Fibroblast of mammary gland (primary cell): ENCODE measurements at regions not wholly inside any gene's neighbourhood (a gene's known extent, or its start where the extent isn't known, plus 50 kb on each side); places are given as distances from the start of the nearest gene placed in this dataset.

Experiments
- DNase-seq: peaks from one replicate; pipeline ENCODE4 v3.0.0-alpha.2; 2010; ENCODE audit warnings: low read depth
- H3K4me3 ChIP-seq: 2 replicates; pipeline ENCODE4 v1.5.1; 2011; ENCODE audit warnings: low read depth, mild to moderate bottlenecking, low read length, moderate library complexity; ENCODE audit not compliant: control insufficient read depth
- CTCF ChIP-seq: conservative IDR thresholded peaks from 2 replicates; pipeline ENCODE4 v1.5.1; 2011; ENCODE audit warnings: low read depth, low read length, inconsistent platforms; ENCODE audit not compliant: control insufficient read depth, insufficient read depth

GRCh38 chr6:170461111-170461510 is 92.0 kb downstream of the PSMB1 start:
- no peak for TF ChIP-seq CTCF
- DNase-seq: no peak
- H3K4me3 ChIP-seq: no peak overlapping the region

DNA sequence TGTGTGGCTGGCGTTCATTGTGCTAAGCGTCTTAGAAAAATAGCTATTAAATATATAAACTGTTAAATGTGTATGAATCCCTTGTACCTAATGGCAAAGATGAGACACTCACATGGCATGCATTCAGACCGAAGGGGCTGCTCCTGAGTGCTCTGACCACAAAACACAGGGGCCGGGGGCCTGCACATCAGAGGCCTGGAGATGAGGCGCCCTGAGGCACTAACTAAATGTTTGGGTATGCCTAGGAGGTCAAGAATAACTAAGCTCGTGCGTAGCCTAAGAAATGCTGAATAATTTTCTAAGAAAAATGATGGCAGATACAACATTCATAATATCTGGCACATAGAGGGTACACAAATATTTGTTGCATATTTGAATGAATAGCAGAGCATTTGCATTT is 92.5 kb downstream of the PSMB1 start:
- no peak overlapping the region for H3K4me3 ChIP-seq
- no peak for TF ChIP-seq CTCF
- no peak for DNase-seq

GRCh38 chr6:170459451-170459850 is 93.7 kb downstream of the PSMB1 start:
- no peak for TF ChIP-seq CTCF

DNA sequence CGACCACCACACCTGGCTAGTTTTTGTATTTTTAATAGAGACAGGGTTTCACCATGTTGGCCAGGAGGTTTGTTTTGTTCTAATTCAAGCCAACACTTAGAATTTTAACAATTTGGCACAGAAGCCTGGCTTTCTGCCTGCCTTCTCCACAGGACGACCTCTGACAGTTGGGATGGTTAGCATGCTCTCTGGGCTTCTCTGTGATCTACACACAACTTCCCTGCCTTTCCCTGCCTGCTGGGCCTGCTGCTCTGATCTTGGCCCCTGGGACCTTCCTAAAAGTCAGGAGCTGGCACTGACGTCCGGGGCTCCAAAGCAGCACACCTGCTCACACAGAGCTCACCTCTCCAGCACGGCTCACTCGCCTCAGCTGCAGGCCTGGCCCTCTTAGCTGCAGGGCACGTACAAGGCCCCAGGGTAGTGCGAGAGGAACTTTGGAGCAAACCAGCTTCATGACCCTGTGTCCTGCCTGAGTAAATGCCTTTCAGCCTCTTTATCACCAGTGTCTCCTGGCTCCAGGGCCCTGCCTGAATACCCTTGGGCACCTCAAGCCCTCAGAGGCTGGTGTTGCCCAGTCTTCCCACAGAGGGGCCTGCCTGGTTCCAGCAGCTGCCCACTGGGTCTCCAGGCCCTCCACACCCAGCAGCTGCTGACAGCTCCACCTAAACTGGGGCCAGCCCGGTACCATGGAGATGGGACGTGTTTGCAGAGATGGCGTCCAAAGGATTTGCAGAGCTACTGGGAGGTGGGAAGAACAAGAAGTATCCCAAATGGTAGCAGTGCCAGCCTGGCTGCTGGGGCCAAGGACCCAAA is 96.0 kb downstream of the PSMB1 start:
- no peak for TF ChIP-seq CTCF

More at GRCh38 chr6:170459451-170459850, 93.7 kb downstream of the PSMB1 start:
- peak; percentile 56 for DNase-seq
- peak overlapping the region; percentile 20 for H3K4me3 ChIP-seq

More for the DNA sequence above, 96.0 kb downstream of the PSMB1 start:
- H3K4me3 ChIP-seq: no peak overlapping the region
- no peak for DNase-seq
